ENCODE measurements at regions not wholly inside any gene's neighbourhood (a gene's known extent, or its start where the extent isn't known, plus 50 kb on each side); places are given as distances from the start of the nearest gene placed in this dataset.
"Not testable (repeated sequence)": the region's sequence is repeated elsewhere in the genome, so short reads cannot be mapped to it uniquely, and the experiment has no call there.

- peak; percentile 33 for DNase-seq (ENCODE audit: low spot score)
These were observed 69.3 kb upstream of the PRR23C start for GRCh38 chr3:139113993-139114375.

GRCh38 chr3:139116631-139117030, 71.9 kb upstream of the PRR23C start:
- DNase-seq (ENCODE audit: low spot score): peak; percentile 1

GRCh38 chr3:139117136-139117675, 72.5 kb upstream of the PRR23C start:
- no peak for DNase-seq (ENCODE audit: low spot score)

GRCh38 chr3:139117883-139118760, 73.4 kb upstream of the PRR23C start:
- peak; percentile 25 for DNase-seq (ENCODE audit: low spot score)

- peak; percentile 32 for DNase-seq (ENCODE audit: low spot score)
These were observed 74.1 kb upstream of the PRR23C start for GRCh38 chr3:139118835-139119234.

GRCh38 chr3:139119331-139120025, 74.8 kb upstream of the PRR23C start:
- peak; percentile 32 for DNase-seq (ENCODE audit: low spot score)

GRCh38 chr3:139120086-139121056, 75.7 kb upstream of the PRR23C start:
- peak; percentile 49 for DNase-seq (ENCODE audit: low spot score)

GRCh38 chr3:139121513-139122220, 77.0 kb upstream of the PRR23C start:
- DNase-seq (ENCODE audit: low spot score): peak; percentile 17

GRCh38 chr3:139122221-139122581, 77.5 kb upstream of the PRR23C start:
- DNase-seq (ENCODE audit: low spot score): no peak

- DNase-seq (ENCODE audit: low spot score): peak; percentile 29
These were observed 77.9 kb upstream of the PRR23C start for GRCh38 chr3:139122612-139123011.

GRCh38 chr3:139123377-139124095, 78.8 kb upstream of the PRR23C start:
- peak; percentile 20 for DNase-seq (ENCODE audit: low spot score)

GRCh38 chr3:139124197-139124596, 79.5 kb upstream of the PRR23C start:
- peak; percentile 17 for DNase-seq (ENCODE audit: low spot score)

GRCh38 chr3:139127101-139127500, 82.4 kb upstream of the PRR23C start:
- DNase-seq (ENCODE audit: low spot score): no peak

GRCh38 chr3:139127629-139128028, 82.9 kb upstream of the PRR23C start:
- not testable (repeated sequence) for DNase-seq (ENCODE audit: low spot score)

GRCh38 chr3:139128803-139129202, 84.1 kb upstream of the PRR23C start:
- no peak for DNase-seq (ENCODE audit: low spot score)

GRCh38 chr3:139129892-139130291, 85.2 kb upstream of the PRR23C start:
- no peak for DNase-seq (ENCODE audit: low spot score)

GRCh38 chr3:139130390-139131140, 85.9 kb upstream of the PRR23C start:
- no peak for DNase-seq (ENCODE audit: low spot score)

GRCh38 chr3:139131951-139132350, 87.3 kb upstream of the PRR23C start:
- DNase-seq (ENCODE audit: low spot score): no peak

GRCh38 chr3:139132976-139133375, 88.3 kb upstream of the PRR23C start:
- no peak for DNase-seq (ENCODE audit: low spot score)
